HCT116 (cell line): ENCODE measurements at regions not wholly inside any gene's neighbourhood (a gene's known extent, or its start where the extent isn't known, plus 50 kb on each side); places are given as distances from the start of the nearest gene placed in this dataset.

ENCODE experiments used
- ATAC-seq: fragments of 200-7000 bp; cut with Tn5 transposase; 2 replicates; pipeline ENCODE4 v1.9.1; 2020; ENCODE audit warnings: mild to moderate bottlenecking, moderate library complexity
- BruUV-seq: library from RNA; stranded (reverse); fragments of 400-500 nt; replicated peaks from 2 replicates; lab custom pipeline; 2021; lab: Mats Ljungman, UMichigan
- CTCF ChIA-PET: fragments of 300-600 bp; sonication (Branson Sonifier 250); formaldehyde crosslinking; loops from one replicate; lab custom pipeline; 2021; ENCODE audit warnings: antibody characterized with exemption; lab: Charles Lee
- POLR2A ChIA-PET: fragments of 300-600, 350-600 bp; sonication (Branson Sonifier 250); formaldehyde crosslinking; loops from one replicate; lab custom pipeline; 2021; ENCODE audit warnings: antibody characterized with exemption; lab: Charles Lee
- RAD21 ChIA-PET, 2 experiments: fragments of 300-600 bp; sonication (Branson Sonifier 250); formaldehyde crosslinking; loops; one replicate each; lab custom pipeline; 2023; ENCODE audit warnings: low total read pairs in 2 of 2; ENCODE audit not compliant: uncharacterized antibody in 2 of 2, unreplicated experiment in 2 of 2, low non-redundant PET in 1 of 2; lab: Charles Lee
- DNase-seq: peaks from one replicate; pipeline ENCODE4 v3.0.0-alpha.2; 2010; ENCODE audit warnings: low read depth, low spot score
- H2AFZ ChIP-seq: fragments of 200-600 bp; shearing (Covaris generic), sonication (generic); 2 replicates; pipeline ENCODE4 v1.6.1; 2017; ENCODE audit warnings: low read depth, mixed run types, mixed read lengths, antibody characterized with exemption, low read length; ENCODE audit not compliant: poor library complexity, severe bottlenecking
- H3K27ac ChIP-seq: 2 replicates; pipeline ENCODE4 v1.5.1; 2012; ENCODE audit warnings: low read depth, low read length
- H3K27me3 ChIP-seq: fragments of 200-600 bp; sonication (generic); 2 replicates; pipeline ENCODE4 v1.6.1; 2016; ENCODE audit warnings: mixed run types, low read length, mixed read lengths; ENCODE audit not compliant: insufficient read depth
- H3K36me3 ChIP-seq, 2 experiments: fragments of 200-500 bp in 1 of 2; fragments of 200-600 bp in 1 of 2; sonication (Bioruptor generic) in 1 of 2; sonication (generic) in 1 of 2; 2 replicates each; pipeline versions ENCODE4 v1.5.1 to v1.6.1; 2014 to 2016; ENCODE audit warnings: low read length in 2 of 2, inconsistent platforms in 1 of 2, mixed read lengths in 1 of 2, mixed run types in 1 of 2; ENCODE audit not compliant: insufficient read depth in 2 of 2, control insufficient read depth in 1 of 2
- H3K4me1 ChIP-seq, 2 experiments: fragments of 200-600 bp in 1 of 2; sonication (generic) in 1 of 2; 2 replicates each; pipeline versions ENCODE4 v1.5.1 to v1.6.1; 2012 to 2017; ENCODE audit warnings: low read length in 2 of 2, inconsistent platforms in 1 of 2, mild to moderate bottlenecking in 1 of 2, mixed read lengths in 1 of 2, mixed run types in 1 of 2, moderate library complexity in 1 of 2; ENCODE audit not compliant: insufficient read depth in 2 of 2, control insufficient read depth in 1 of 2
- H3K4me2 ChIP-seq: fragments of 200-600 bp; sonication (generic); 2 replicates; pipeline ENCODE4 v1.6.1; 2017; ENCODE audit warnings: mixed run types, low read length, mixed read lengths
- H3K4me3 ChIP-seq, 2 experiments: fragments of 200-600 bp in 1 of 2; sonication (generic) in 1 of 2; replicated peaks in 1 of 2; 2 replicates each; pipeline ENCODE4 v1.5.1; 2011 to 2016; ENCODE audit warnings: low read length in 2 of 2, control low read depth in 1 of 2, low read depth in 1 of 2, mild to moderate bottlenecking in 1 of 2, mixed read lengths in 1 of 2, mixed run types in 1 of 2
- H3K79me2 ChIP-seq: fragments of 200-600 bp; sonication (generic); 2 replicates; pipeline ENCODE4 v1.6.1; 2017; ENCODE audit warnings: mild to moderate bottlenecking, mixed run types, low read length, moderate library complexity, mixed read lengths; ENCODE audit not compliant: insufficient read depth
- H3K9ac ChIP-seq: fragments of 200-600 bp; sonication (generic); 2 replicates; pipeline ENCODE4 v1.6.1; 2016; ENCODE audit warnings: low read length, mixed read lengths
- H3K9me2 ChIP-seq: fragments of 200-600 bp; sonication (generic), shearing (Covaris generic); 2 replicates; pipeline ENCODE4 v1.6.1; 2017; ENCODE audit warnings: mixed run types, mild to moderate bottlenecking, moderate library complexity; ENCODE audit not compliant: insufficient read depth
- H3K9me3 ChIP-seq, 2 experiments: fragments of 200-500 bp in 1 of 2; fragments of 200-600 bp in 1 of 2; sonication (Bioruptor generic) in 1 of 2; sonication (generic) in 1 of 2; 2 replicates each; pipeline ENCODE4 v1.6.1; 2014 to 2017; ENCODE audit warnings: low read length in 2 of 2, mixed read lengths in 2 of 2, inconsistent platforms in 1 of 2, low read depth in 1 of 2, mild to moderate bottlenecking in 1 of 2, mixed run types in 1 of 2, moderate library complexity in 1 of 2; ENCODE audit not compliant: control insufficient read depth in 1 of 2, insufficient read depth in 1 of 2
- H4K20me1 ChIP-seq: fragments of 200-600 bp; sonication (generic), shearing (Covaris generic); 2 replicates; pipeline ENCODE4 v1.6.1; 2017; ENCODE audit warnings: mixed run types, mild to moderate bottlenecking, moderate library complexity; ENCODE audit not compliant: insufficient read depth
- ATF3 ChIP-seq: IDR thresholded peaks from 2 replicates; pipeline ENCODE4 v1.6.1; 2012
- CBX3 ChIP-seq: IDR thresholded peaks from 2 replicates; pipeline ENCODE4 v1.6.1; 2012; ENCODE audit warnings: low read depth
- EGR1 ChIP-seq: IDR thresholded peaks from 2 replicates; pipeline ENCODE4 v1.6.1; 2012; ENCODE audit warnings: low read depth
- ELF1 ChIP-seq: IDR thresholded peaks from 2 replicates; pipeline ENCODE4 v1.6.1; 2012; ENCODE audit warnings: low read depth, borderline replicate concordance
- EZH2 ChIP-seq: fragments of 200-600 bp; sonication (generic); IDR thresholded peaks from 2 replicates; pipeline ENCODE4 v1.6.1; 2017; ENCODE audit warnings: antibody characterized with exemption, mixed run types
- EZH2phosphoT487 ChIP-seq: fragments of 200-600 bp; IDR thresholded peaks from 2 replicates; pipeline ENCODE4 v1.6.1; 2018; ENCODE audit warnings: antibody characterized with exemption, borderline replicate concordance
- FOSL1 ChIP-seq: IDR thresholded peaks from 2 replicates; pipeline ENCODE4 v1.6.1; 2012; ENCODE audit warnings: low read depth
- MAX ChIP-seq: IDR thresholded peaks from 2 replicates; pipeline ENCODE4 v1.6.1; 2012
- POLR2A ChIP-seq: IDR thresholded peaks from 2 replicates; pipeline ENCODE4 v1.7.0; 2011; ENCODE audit warnings: borderline replicate concordance; ENCODE audit not compliant: insufficient read depth, insufficient read length; ENCODE audit errors: extremely low read depth
- REST ChIP-seq: IDR thresholded peaks from 2 replicates; pipeline ENCODE4 v1.6.1; 2012; ENCODE audit warnings: low read depth
- SIN3A ChIP-seq: IDR thresholded peaks from 2 replicates; pipeline ENCODE4 v1.6.1; 2012; ENCODE audit warnings: low read depth
- SP1 ChIP-seq: IDR thresholded peaks from 2 replicates; pipeline ENCODE4 v1.6.1; 2012; ENCODE audit warnings: low read depth
- ZNF274 ChIP-seq: fragments of 200-500 bp; sonication (Bioruptor generic); IDR thresholded peaks from 2 replicates; pipeline ENCODE4 v1.6.1; 2014; ENCODE audit warnings: mild to moderate bottlenecking, low read depth, low read length, inconsistent platforms
- intact Hi-C: fragments of 100-400 bp; cut with micrococcal nuclease; formaldehyde crosslinking; loops from 2 replicates; pipeline ENCODE4 v1.10.0; 2022

DNA sequence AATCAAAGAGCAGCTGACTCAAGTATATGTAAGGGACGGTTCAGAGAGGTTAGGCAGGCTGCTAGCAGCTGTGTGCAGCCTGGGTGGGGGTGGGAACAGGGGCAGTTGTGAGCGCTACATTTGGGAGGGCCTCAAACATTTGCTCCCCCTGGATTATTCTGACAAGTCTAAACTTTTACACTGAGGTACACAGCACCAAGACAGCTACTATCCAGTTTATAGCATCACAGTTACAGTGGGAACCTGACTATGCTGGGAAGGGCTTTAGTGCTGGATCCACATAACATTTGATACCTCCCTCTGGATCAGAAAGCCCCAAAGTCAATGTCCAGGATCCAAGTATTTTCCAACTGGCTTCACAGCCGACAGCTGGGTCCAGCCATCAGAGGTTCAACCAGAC is 55.8 kb upstream of the GIMD1 start:
- H3K4me1 ChIP-seq = peaks cover 0 to 5% of the 10 kb centered on the region in 2 experiments; a peak in 1 of 4 replicates
- no peak overlapping the region for H3K27ac ChIP-seq
- ChIA-PET CTCF (no interaction called here), POLR2A (no interaction called here), RAD21 (no interaction called here)
- H3K9me2 ChIP-seq = no peaks in the 10 kb centered on the region
- no peaks in the 10 kb centered on the region for H3K27me3 ChIP-seq
- H2AFZ ChIP-seq = no peak overlapping the region
- no peak for TF ChIP-seq ATF3
- no peak for TF ChIP-seq SIN3A
- no peak for TF ChIP-seq REST
- no peak for TF ChIP-seq SP1
- TF ChIP-seq CBX3 = no peak
- no peak for TF ChIP-seq MAX
- no peak for TF ChIP-seq POLR2A
- DNase-seq (no peak), ATAC-seq (no peak)
- no TSS peak for BruUV-seq
- H3K4me2 ChIP-seq = no peak overlapping the region
- H4K20me1 ChIP-seq = no peaks in the 10 kb centered on the region
- intact Hi-C loops = no loop called here
- no peak overlapping the region for H3K9ac ChIP-seq
- no peaks in the 10 kb centered on the region for H3K9me3 ChIP-seq
- H3K36me3 ChIP-seq = no peaks in the 10 kb centered on the region
- no peak overlapping the region for H3K4me3 ChIP-seq
- H3K79me2 ChIP-seq = no peaks in the 10 kb centered on the region

DNA sequence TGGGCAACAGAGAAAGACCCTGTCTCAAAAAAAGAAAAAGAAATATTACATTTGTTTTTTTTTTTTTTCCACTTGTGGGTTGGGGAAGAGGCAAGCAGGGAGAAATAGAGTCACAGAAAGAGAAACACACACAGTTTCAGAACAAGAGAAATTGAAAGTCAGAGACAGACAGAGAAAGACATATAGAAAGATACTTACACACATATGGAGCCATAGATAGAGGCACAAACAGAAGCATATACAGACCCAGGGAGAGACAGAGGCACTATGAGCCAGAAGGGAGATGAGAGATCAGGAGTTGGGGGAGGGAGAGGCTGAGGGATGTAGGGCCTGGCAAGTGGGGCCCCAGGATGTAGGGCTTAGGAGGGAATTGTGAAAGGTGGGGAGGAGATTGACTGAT is 55.2 kb upstream of the GIMD1 start:
- ChIA-PET POLR2A (no interaction called here), CTCF (no interaction called here), RAD21 (no interaction called here)
- intact Hi-C loops = no loop called here
- Histone ChIP-seq H3K27ac (no peak overlapping the region), H3K36me3 (no peaks in the 10 kb centered on the region), H3K9me2 (no peaks in the 10 kb centered on the region), H3K9ac (no peak overlapping the region), H3K79me2 (no peaks in the 10 kb centered on the region), H3K27me3 (no peaks in the 10 kb centered on the region), H3K4me1 (peaks cover 0 to 5% of the 10 kb centered on the region in 2 experiments; a peak in 1 of 4 replicates), H3K9me3 (no peaks in the 10 kb centered on the region), H3K4me3 (no peak overlapping the region), H4K20me1 (no peaks in the 10 kb centered on the region), H3K4me2 (no peak overlapping the region), H2AFZ (no peak overlapping the region)
- TF ChIP-seq MAX (no peak), EGR1 (no peak), EZH2phosphoT487 (no peak), ZNF274 (no peak), EZH2 (no peak), SIN3A (no peak), ELF1 (no peak), FOSL1 (no peak)
- no peak for DNase-seq
- BruUV-seq = no TSS peak
- no peak for ATAC-seq
